ENCODE measurements at regions not wholly inside any gene's neighbourhood (a gene's known extent, or its start where the extent isn't known, plus 50 kb on each side); places are given as distances from the start of the nearest gene placed in this dataset.
A peak's percentile ranks its signal among the peaks of the same experiment; 100 is the strongest.

DNA sequence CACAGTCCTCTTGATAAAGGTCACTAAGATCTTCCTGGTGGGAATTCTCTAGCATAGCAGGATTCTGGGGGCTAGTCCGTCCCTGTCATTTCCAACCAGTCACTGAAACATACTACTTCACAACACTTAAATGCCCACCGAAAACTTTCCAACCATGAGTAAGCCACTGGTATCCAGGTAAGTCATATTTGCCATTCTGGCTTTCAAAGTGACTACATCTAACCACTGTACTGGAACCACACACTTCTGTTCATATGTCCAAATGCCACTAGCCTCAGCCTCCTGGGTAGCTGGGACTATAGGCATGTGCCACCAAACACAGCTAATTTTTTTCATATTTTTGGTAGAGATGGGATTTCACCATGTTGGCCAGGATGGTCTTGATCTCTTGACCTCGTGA lies 64.3 kb upstream of the VANGL1 start:
- H3K4me3 ChIP-seq (ENCODE audit: low read depth, low read length), result no peak overlapping the region

- H3K4me3 ChIP-seq (ENCODE audit: low read depth, low read length), result no peak overlapping the region
Measured at GRCh38 chr1:115575661-115576060, 66.1 kb upstream of the VANGL1 start.

DNA sequence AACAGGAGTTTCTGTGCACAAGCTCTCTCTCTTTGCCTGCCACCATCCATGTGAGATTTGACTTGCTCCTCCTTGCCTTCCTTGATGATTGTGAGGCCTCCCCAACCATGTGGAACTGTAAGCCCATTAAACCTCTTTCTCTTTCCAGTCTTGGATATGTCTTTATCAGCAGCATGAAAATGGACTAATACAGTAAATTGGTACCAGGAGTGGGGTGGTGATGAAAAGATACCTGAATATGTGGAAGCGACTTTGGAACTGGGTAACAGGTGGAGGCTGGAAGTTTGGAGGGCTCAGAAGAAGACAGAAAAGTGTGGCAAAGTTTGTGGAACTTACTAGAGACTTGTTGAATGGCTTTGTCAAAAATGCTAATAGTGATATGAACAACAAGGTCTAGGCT lies 69.1 kb upstream of the VANGL1 start:
- H3K4me3 ChIP-seq (ENCODE audit: low read depth, low read length), result no peak overlapping the region

- H3K4me3 ChIP-seq (ENCODE audit: low read depth, low read length), result no peak overlapping the region
Measured at GRCh38 chr1:115567431-115567830, 74.3 kb upstream of the VANGL1 start.

DNA sequence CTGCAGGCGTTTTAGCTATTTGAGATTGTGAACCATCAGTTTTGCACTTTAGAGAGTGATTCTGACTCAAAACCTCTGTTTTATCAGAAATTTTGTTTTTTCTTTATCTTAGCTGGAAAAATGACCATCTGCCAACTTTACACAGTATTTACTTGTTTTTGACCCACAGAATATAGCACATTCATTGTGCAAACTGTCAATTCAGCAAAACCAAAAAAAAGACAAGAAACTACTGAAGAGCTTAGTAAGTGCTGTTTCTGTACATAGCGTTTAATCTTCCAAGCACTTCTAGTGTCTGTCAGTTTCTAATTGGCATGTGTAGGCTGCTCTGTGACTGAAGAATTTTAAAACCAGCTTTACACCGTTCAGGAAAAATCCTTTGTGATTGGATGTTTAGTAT lies 76.0 kb upstream of the VANGL1 start:
- H3K4me3 ChIP-seq (ENCODE audit: low read depth, low read length), result no peak overlapping the region

DNA sequence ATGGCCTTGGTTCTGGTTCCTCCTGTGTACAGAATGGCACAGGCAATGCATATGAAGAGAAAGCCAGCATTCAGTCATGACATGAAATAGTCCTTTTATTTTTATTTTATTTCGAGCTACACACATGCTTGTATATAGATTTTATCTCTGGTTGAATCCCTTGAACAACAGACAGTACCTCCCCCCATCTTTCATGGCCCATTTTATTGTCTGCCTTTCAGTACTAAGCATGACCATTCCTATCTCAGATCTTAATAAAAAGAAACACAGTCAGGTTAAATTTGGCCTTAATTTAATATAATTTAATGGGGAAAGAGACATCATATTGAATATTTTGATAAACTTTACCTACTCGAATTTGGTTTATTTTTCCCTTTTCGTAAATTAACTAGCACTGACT lies 76.4 kb upstream of the VANGL1 start:
- H3K4me3 ChIP-seq (ENCODE audit: low read depth, low read length), result no peak overlapping the region

GRCh38 chr1:115564201-115564600 lies 77.6 kb upstream of the VANGL1 start:
- H3K4me3 ChIP-seq (ENCODE audit: low read depth, low read length), result peak overlapping the region; percentile 10

- H3K4me3 ChIP-seq (ENCODE audit: low read depth, low read length), result no peak overlapping the region
Measured at GRCh38 chr1:115560027-115560426, 81.7 kb upstream of the VANGL1 start.

DNA sequence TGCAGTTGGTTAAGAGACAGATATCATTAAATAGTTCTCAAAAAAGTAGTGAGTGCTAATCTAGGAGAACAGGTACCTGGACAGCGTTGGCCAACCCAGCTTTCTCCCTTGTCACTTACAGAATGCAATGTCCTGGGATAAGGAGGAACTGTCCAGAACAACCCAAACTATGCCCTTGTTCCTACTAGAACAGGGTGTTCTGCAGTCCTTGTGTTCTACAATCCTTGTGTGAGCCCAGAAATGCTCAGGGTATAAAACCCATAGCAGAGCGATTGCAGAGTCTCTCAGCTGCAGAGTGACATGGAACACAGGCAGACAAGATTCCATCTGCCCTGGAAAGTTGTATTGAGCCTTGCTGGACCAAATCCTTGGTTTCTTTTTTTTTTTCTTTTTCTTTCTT lies 83.5 kb upstream of the VANGL1 start:
- H3K4me3 ChIP-seq (ENCODE audit: low read depth, low read length), result no peak overlapping the region

GRCh38 chr1:115557715-115558114 lies 84.1 kb upstream of the VANGL1 start:
- no peak overlapping the region for H3K4me3 ChIP-seq (ENCODE audit: low read depth, low read length)

DNA sequence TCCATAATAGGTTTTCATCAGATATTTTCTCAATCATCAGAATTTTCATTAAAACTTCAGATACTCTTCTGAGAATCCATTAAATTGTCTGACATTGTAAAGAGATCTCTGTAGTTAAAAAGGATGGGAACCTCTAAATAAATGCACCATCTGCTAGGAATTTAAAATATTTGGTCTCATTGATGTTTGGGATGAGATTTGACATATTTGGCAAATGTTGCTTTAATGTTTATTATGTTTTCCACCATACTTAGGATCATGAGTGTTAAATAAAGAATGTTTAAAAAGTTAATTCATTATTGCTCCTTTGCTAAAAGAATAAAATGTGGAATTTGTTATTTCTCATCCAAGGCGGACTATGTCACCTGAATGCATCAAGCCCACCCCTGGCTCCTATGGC lies 85.5 kb upstream of the VANGL1 start:
- H3K4me3 ChIP-seq (ENCODE audit: low read depth, low read length), result no peak overlapping the region

GRCh38 chr1:115555446-115555845 lies 86.3 kb upstream of the VANGL1 start:
- no peak overlapping the region for H3K4me3 ChIP-seq (ENCODE audit: low read depth, low read length)

GRCh38 chr1:115547696-115548095 lies 94.1 kb upstream of the VANGL1 start:
- H3K4me3 ChIP-seq (ENCODE audit: low read depth, low read length), result no peak overlapping the region

GRCh38 chr1:115546846-115547245 lies 94.9 kb upstream of the VANGL1 start:
- no peak overlapping the region for H3K4me3 ChIP-seq (ENCODE audit: low read depth, low read length)

DNA sequence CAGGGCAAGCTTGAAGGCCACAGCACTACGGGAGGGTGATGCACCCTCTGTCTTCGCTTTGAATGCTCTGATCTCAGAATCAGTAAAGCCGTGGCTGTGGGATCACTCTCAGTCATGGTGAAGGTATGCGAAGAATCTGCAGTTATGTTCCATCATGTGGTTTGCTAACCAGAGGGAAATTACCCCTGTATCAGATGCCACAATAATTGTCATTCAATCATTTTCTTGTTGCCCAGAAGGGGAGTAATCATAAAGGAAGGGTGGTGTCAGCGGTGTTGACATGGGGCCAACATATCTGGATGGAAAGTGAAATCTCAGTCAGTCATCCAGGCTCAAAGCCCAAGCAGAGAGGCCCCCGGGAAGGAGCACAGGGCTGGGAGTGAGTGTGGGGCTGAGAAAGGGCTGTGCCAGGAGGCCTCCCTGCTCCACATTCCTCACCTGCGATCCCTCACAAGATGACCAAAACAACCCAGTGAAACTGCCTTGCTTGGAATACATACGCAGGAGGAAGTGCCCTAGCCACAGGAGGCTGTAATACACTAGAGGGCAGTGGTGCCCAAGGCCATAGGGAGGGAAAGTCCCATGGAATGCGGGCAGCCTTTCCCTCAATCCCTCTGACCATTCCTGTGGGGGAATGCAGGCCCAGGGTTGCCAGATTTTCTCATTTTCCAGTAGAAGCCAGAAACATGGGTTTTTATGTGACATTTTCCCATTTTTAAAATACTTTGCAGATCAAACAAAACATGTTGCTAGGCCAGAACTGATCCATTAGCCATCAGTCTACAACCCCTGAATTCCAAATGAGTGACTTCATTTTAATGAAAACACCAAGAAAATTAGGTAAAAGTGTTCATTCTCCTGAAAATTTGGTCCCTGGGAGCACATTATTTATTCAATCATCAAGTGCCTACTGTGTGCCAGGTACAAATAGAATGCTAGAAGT lies 95.7 kb upstream of the VANGL1 start:
- no peak overlapping the region for H3K4me3 ChIP-seq (ENCODE audit: low read depth, low read length)

DNA sequence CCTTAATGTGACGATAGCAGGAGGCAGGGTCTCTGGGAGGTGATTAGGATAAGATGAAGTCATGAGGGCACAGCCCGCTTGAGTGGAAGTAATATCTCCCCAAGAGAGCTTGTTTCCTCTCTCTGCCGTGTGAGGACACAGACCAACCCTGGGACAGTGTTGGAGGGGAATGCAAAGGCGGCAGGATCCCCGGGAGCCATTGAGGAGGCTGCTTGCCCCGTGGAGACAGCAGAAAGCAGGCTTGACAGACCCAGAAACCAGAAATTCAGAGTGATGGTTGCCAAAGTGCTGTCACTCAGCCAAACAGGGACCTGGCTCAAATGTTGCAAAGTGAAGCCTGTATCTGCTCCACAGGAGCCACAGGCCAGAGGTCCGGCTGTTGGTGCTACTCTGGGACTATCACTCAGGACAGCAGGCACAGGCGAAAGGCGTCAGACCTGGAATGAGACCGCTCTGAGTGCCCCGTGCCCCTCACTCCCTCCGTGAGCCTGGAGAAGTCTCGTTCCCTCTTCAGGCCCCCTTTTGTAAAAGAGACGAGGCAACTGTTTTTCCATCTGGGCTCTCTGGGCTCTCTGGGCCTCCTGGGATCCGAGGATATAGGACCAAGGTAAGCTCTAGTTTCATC lies 96.6 kb upstream of the VANGL1 start:
- H3K4me3 ChIP-seq (ENCODE audit: low read depth, low read length), result no peak overlapping the region

DNA sequence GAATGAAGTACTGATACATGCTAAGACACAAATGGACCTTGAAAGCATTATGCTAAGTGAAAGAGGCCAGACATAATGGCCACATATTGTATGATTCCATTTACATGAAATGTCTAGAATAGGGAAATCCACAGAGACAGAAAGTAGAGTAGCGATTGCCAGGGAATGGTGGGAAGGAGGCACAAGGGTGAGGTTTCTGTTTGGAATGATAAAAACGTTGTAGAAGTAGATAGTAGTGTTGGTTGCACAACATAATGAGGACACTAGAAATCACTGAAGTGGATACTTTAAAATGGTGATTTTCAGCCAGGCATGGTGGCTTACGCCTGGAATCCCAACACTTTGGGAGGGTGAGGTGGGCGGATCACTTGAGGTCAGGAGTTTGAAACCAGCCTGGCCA lies 97.6 kb upstream of the VANGL1 start:
- no peak overlapping the region for H3K4me3 ChIP-seq (ENCODE audit: low read depth, low read length)

GRCh38 chr1:115543247-115543646 lies 98.5 kb upstream of the VANGL1 start:
- no peak overlapping the region for H3K4me3 ChIP-seq (ENCODE audit: low read depth, low read length)

DNA sequence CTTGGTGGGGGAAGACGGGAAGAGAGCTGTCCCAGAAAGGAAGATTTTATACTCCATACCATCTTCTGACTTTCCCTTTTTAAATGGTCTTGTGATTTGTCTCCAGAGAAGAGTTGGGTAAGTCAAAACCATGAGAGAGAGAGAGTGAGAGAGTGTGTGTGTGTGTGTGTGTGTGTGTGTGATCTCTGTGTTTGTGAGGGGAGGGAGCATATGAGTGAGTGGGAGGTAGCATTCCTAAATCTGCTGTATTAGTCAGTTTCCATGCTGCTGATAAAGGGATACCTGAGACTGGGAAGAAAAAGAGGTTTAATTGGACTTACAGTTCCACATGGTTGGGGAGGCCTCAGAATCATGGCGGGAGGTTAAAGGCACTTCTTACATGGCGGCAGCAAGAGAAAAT lies 102.0 kb upstream of the VANGL1 start:
- no peak overlapping the region for H3K4me3 ChIP-seq (ENCODE audit: low read depth, low read length)

- H3K4me3 ChIP-seq (ENCODE audit: low read depth, low read length), result no peak overlapping the region
Measured at GRCh38 chr1:115539061-115539460, 102.7 kb upstream of the VANGL1 start.

GRCh38 chr1:115538579-115538978 lies 103.2 kb upstream of the VANGL1 start:
- H3K4me3 ChIP-seq (ENCODE audit: low read depth, low read length), result no peak overlapping the region

DNA sequence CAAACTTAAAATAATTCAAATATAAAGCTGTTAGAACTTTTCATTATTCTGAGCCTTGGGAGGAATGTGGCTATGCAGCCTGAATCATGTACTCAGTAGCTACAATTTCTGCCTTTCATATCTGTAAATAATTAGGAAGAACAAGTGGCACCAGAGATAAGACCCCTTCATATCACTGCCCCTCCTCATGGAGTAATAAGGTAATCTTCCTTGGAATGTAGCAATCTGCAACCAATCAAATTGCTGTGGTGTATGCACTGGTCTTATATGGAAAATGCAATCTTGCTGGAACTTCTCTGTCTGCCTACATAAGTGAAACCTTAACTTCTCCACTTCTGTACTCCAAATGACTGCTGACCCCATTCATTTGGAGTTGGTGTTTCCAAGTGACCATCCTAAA lies 104.4 kb upstream of the VANGL1 start:
- no peak overlapping the region for H3K4me3 ChIP-seq (ENCODE audit: low read depth, low read length)
